IMR-90 (cell line): ENCODE measurements at regions not wholly inside any gene's neighbourhood (a gene's known extent, or its start where the extent isn't known, plus 50 kb on each side); places are given as distances from the start of the nearest gene placed in this dataset.

Experiments
- ATAC-seq: fragments of 200-7000 bp; cut with Tn5 transposase; 2 replicates; pipeline ENCODE4 v1.9.1; 2020; ENCODE audit warnings: low read depth, mild to moderate bottlenecking, moderate library complexity
- BruUV-seq: library from RNA; stranded (reverse); fragments of 400-500 nt; replicated peaks from 2 replicates; lab custom pipeline; 2021; lab: Mats Ljungman, UMichigan
- CTCF ChIA-PET: fragments of 300-600 bp; formaldehyde crosslinking; extraction: SDS; loops from one replicate; lab custom pipeline; 2021; ENCODE audit warnings: antibody characterized with exemption; lab: Yijun Ruan, JAX
- POLR2A ChIA-PET: fragments of 300-600 bp; sonication (Branson Sonifier 250); formaldehyde crosslinking; loops from one replicate; lab custom pipeline; 2022; ENCODE audit warnings: antibody characterized with exemption; ENCODE audit not compliant: unreplicated experiment; lab: Charles Lee
- DNase-seq: peaks from one replicate; pipeline ENCODE4 v3.0.0; 2013
- H2AFZ ChIP-seq: replicated peaks from 2 replicates; pipeline ENCODE3; 2013; ENCODE audit warnings: low read length, mild to moderate bottlenecking; ENCODE audit not compliant: poor library complexity
- H2AK5ac ChIP-seq: 2 replicates; pipeline ENCODE4 v1.6.1; 2013; ENCODE audit warnings: low read depth, low read length, inconsistent platforms
- H2AK9ac ChIP-seq: replicated peaks from 2 replicates; pipeline ENCODE3; 2013; ENCODE audit warnings: mild to moderate bottlenecking, low read depth, low read length, moderate library complexity; ENCODE audit not compliant: poor library complexity
- H2BK120ac ChIP-seq: 2 replicates; pipeline ENCODE4 v1.6.1; 2013; ENCODE audit warnings: low read depth, low read length, inconsistent platforms
- H2BK15ac ChIP-seq: 3 replicates; pipeline ENCODE4 v1.6.1; 2013; ENCODE audit warnings: low read depth, low read length, inconsistent platforms
- H2BK20ac ChIP-seq: 2 replicates; pipeline ENCODE4 v1.6.1; 2013; ENCODE audit warnings: low read depth, mild to moderate bottlenecking, inconsistent platforms, low read length, moderate library complexity
- H2BK5ac ChIP-seq: 2 replicates; pipeline ENCODE4 v1.6.1; 2013; ENCODE audit warnings: mild to moderate bottlenecking, low read depth, low read length, inconsistent platforms; ENCODE audit not compliant: poor library complexity, severe bottlenecking
- H3K14ac ChIP-seq: replicated peaks from 2 replicates; pipeline ENCODE4 v1.6.1; 2013; ENCODE audit warnings: low read depth, low read length, inconsistent platforms
- H3K18ac ChIP-seq: 2 replicates; pipeline ENCODE4 v1.6.1; 2013; ENCODE audit warnings: low read depth, low read length, control low read depth
- H3K23ac ChIP-seq: 2 replicates; pipeline ENCODE4 v1.6.1; 2013; ENCODE audit warnings: low read depth, low read length, inconsistent platforms
- H3K27ac ChIP-seq: 2 replicates; pipeline ENCODE4 v1.5.1; 2013; ENCODE audit warnings: mild to moderate bottlenecking, control low read depth, low read length; ENCODE audit not compliant: insufficient read depth
- H3K27me3 ChIP-seq: 2 replicates; pipeline ENCODE4 v1.6.1; 2013; ENCODE audit warnings: low read length; ENCODE audit not compliant: control insufficient read depth, insufficient read depth
- H3K36me3 ChIP-seq: 2 replicates; pipeline ENCODE4 v1.6.1; 2013; ENCODE audit warnings: low read length, mixed read lengths; ENCODE audit not compliant: control insufficient read depth, insufficient read depth
- H3K4ac ChIP-seq: 2 replicates; pipeline ENCODE4 v1.6.1; 2013; ENCODE audit warnings: low read depth, low read length, inconsistent platforms
- H3K4me1 ChIP-seq: 2 replicates; pipeline ENCODE4 v1.6.1; 2013; ENCODE audit warnings: low read length, mixed read lengths; ENCODE audit not compliant: control insufficient read depth, insufficient read depth
- H3K4me2 ChIP-seq: 2 replicates; pipeline ENCODE4 v1.6.1; 2013; ENCODE audit warnings: low read depth, mild to moderate bottlenecking, control low read depth, low read length, moderate library complexity
- H3K4me3 ChIP-seq: 2 replicates; pipeline ENCODE4 v1.5.1; 2013; ENCODE audit warnings: low read depth, mild to moderate bottlenecking, control low read depth, low read length, moderate library complexity; ENCODE audit not compliant: insufficient read depth
- H3K56ac ChIP-seq: 2 replicates; pipeline ENCODE4 v1.6.1; 2013; ENCODE audit warnings: low read length, inconsistent platforms; ENCODE audit not compliant: insufficient read depth; ENCODE audit errors: extremely low read depth
- H3K79me1 ChIP-seq, 2 experiments: 2 replicates each; pipeline ENCODE4 v1.6.1; 2013; ENCODE audit warnings: low read length in 2 of 2, inconsistent platforms in 1 of 2, low read depth in 1 of 2
- H3K9ac ChIP-seq: 2 replicates; pipeline ENCODE4 v1.6.1; 2013; ENCODE audit warnings: low read depth, low read length, control low read depth
- H3K9me1 ChIP-seq: 2 replicates; pipeline ENCODE4 v1.6.1; 2013; ENCODE audit warnings: low read length, inconsistent platforms; ENCODE audit not compliant: insufficient read depth
- H3K9me3 ChIP-seq: 2 replicates; pipeline ENCODE4 v1.6.1; 2013; ENCODE audit warnings: low read length; ENCODE audit not compliant: control insufficient read depth, insufficient read depth
- H4K20me1 ChIP-seq: 2 replicates; pipeline ENCODE4 v1.6.1; 2013; ENCODE audit warnings: low read length, inconsistent platforms; ENCODE audit not compliant: insufficient read depth
- H4K5ac ChIP-seq: 2 replicates; pipeline ENCODE4 v1.6.1; 2013; ENCODE audit warnings: mild to moderate bottlenecking, low read depth, low read length, control low read depth
- H4K8ac ChIP-seq, 2 experiments: 2 replicates each; pipeline ENCODE4 v1.6.1; 2013; ENCODE audit warnings: low read depth in 2 of 2, low read length in 2 of 2, control low read depth in 1 of 2, inconsistent platforms in 1 of 2
- H4K91ac ChIP-seq: 2 replicates; pipeline ENCODE4 v1.6.1; 2013; ENCODE audit warnings: low read depth, low read length, inconsistent platforms; ENCODE audit not compliant: insufficient read depth
- CEBPB ChIP-seq: IDR thresholded peaks from 2 replicates; pipeline ENCODE4 v1.6.1; 2012; ENCODE audit warnings: low read depth, low read length, improper control_type of control experiment
- RCOR1 ChIP-seq: IDR thresholded peaks from 2 replicates; pipeline ENCODE4 v1.6.1; 2012; ENCODE audit warnings: mild to moderate bottlenecking, low read length, improper control_type of control experiment; ENCODE audit not compliant: insufficient replicate concordance
- WGBS, 2 experiments: methylation state at CpG; one replicate each; pipeline versions ENCODE4 v1.1.5 to v1.1.7; 2013; ENCODE audit warnings: missing lambda C conversion rate in 2 of 2; ENCODE audit not compliant: insufficient read length in 1 of 2; ENCODE audit errors: extremely low coverage in 2 of 2; 5-methylcytosine and 5-hydroxymethylcytosine counted together
- dilution Hi-C: fragments of 300-500 bp; cut with HindIII; formaldehyde crosslinking; loops from one replicate; pipeline ENCODE4 v1.14.3; 2018; ENCODE audit warnings: low sequenced_read_pairs; ENCODE audit not compliant: unreplicated experiment
- in situ Hi-C: fragments of 300-500 bp; cut with MboI; formaldehyde crosslinking; loops from 3 replicates; pipeline ENCODE4 v1.14.3; 2019; ENCODE audit warnings: low sequenced_read_pairs, inconsistent platforms, mixed read lengths
- intact Hi-C: fragments of 100-400 bp; cut with micrococcal nuclease; formaldehyde crosslinking; loops from 2 replicates; pipeline ENCODE4 v1.10.0; 2022

GRCh38 chr20:40441771-40442170, 247.3 kb downstream of the MAFB start:
- Histone ChIP-seq H3K27ac (no peak overlapping the region), H2AK9ac (no peak overlapping the region), H4K8ac (no peak overlapping the region), H3K23ac (no peak overlapping the region), H3K4me1 (no peaks in the 10 kb centered on the region), H4K20me1 (no peaks in the 10 kb centered on the region), H2AK5ac (no peak overlapping the region), H4K5ac (no peak overlapping the region), H3K9me1 (no peaks in the 10 kb centered on the region), H4K91ac (no peak overlapping the region), H3K9me3 (no peaks in the 10 kb centered on the region), H2AFZ (no peak overlapping the region), H2BK15ac (no peak overlapping the region), H2BK20ac (no peak overlapping the region), H2BK120ac (no peak overlapping the region), H3K4me3 (no peak overlapping the region), H2BK5ac (no peak overlapping the region), H3K79me1 (no peaks in the 10 kb centered on the region), H3K36me3 (no peaks in the 10 kb centered on the region), H3K18ac (no peak overlapping the region), H3K9ac (no peak overlapping the region), H3K4me2 (no peak overlapping the region), H3K27me3 (no peaks in the 10 kb centered on the region; the same call in none of the 2 replicates), H3K4ac (no peak overlapping the region), H3K14ac (no peak overlapping the region), H3K56ac (no peak overlapping the region)
- no TSS peak for BruUV-seq
- 50% methylated on average over 1 of the region's 3 CpGs; no CpG with 5 or more reads in 1 of the 2 experiments for WGBS, 2 experiments
- in situ Hi-C loops: no loop called here
- DNase-seq (no peak), ATAC-seq (no peak)
- dilution Hi-C loops: no loop called here
- CTCF ChIA-PET: no interaction called here
- TF ChIP-seq RCOR1 (no peak), CEBPB (0 out of 2 replicates have a peak, but pooled peaks have one; percentile 17)
- POLR2A ChIA-PET: interaction anchor here (0.5 kb wide), 1 partner anchor 16 kb away, joined by 5 read pairs; no protein-coding TSS in a partner anchor
- intact Hi-C loops: no loop called here
